Vagina (tissue), 2 donors: ENCODE measurements at regions not wholly inside any gene's neighbourhood (a gene's known extent, or its start where the extent isn't known, plus 50 kb on each side); places are given as distances from the start of the nearest gene placed in this dataset.

Experiments used
- DNase-seq, 2 donors: peaks; one replicate each; pipeline ENCODE4 v3.0.0-alpha.2; 2017; ENCODE audit errors: extremely low spot score in 2 of 2
- H3K27ac ChIP-seq: fragments of 200-600 bp; sonication (generic); one replicate; pipeline ENCODE4 v1.5.1; 2019
- H3K27me3 ChIP-seq: fragments of 200-600 bp; sonication (generic); one replicate; pipeline ENCODE4 v1.5.1; 2019
- H3K36me3 ChIP-seq, 2 donors: fragments of 200-600 bp; sonication (generic); one replicate each; pipeline ENCODE4 v1.5.1; 2017 to 2019
- H3K4me1 ChIP-seq: fragments of 200-600 bp; sonication (generic); one replicate; pipeline ENCODE4 v1.5.1; 2019
- H3K4me3 ChIP-seq, 2 donors: fragments of 200-600 bp; sonication (generic); 1 replicate in 1 of 2; 2 replicates in 1 of 2; pipeline ENCODE4 v1.5.1; 2016 to 2019
- H3K9me3 ChIP-seq: fragments of 200-600 bp; sonication (generic); one replicate; pipeline ENCODE4 v1.5.1; 2019
- CTCF ChIP-seq, 3 experiments: fragments of 450-650 bp in 2 of 3; fragments of 200-600 bp in 1 of 3; sonication (generic) in 1 of 3; IDR thresholded peaks; one replicate each; pipeline ENCODE4 v1.5.1; 2017 to 2019; ENCODE audit warnings: antibody characterized with exemption in 3 of 3, mild to moderate bottlenecking in 2 of 3, moderate library complexity in 2 of 3
- POLR2A ChIP-seq, 2 donors: fragments of 450-650 bp; IDR thresholded peaks; one replicate each; pipeline ENCODE4 v1.6.1; 2017; ENCODE audit warnings: antibody characterized with exemption in 2 of 2, mild to moderate bottlenecking in 2 of 2, moderate library complexity in 2 of 2
- POLR2AphosphoS5 ChIP-seq, 2 donors: sonication (generic); formaldehyde crosslinking; IDR thresholded peaks; one replicate each; pipeline ENCODE4 v1.9.0; 2017; ENCODE audit warnings: antibody characterized with exemption in 2 of 2, mild to moderate bottlenecking in 2 of 2, low read depth in 1 of 2; ENCODE audit not compliant: insufficient read depth in 1 of 2
- intact Hi-C: fragments of 100-400 bp; cut with DNase I; formaldehyde crosslinking; loops from one replicate; pipeline ENCODE4 v1.15.1; 2023

GRCh38 chr1:221100611-221101010 is 221.4 kb downstream of the HLX start:
- Histone ChIP-seq H3K4me1 (no peaks in the 10 kb centered on the region), H3K4me3 (no peak overlapping the region), H3K27me3 (no peaks in the 10 kb centered on the region), H3K36me3 (no peaks in the 10 kb centered on the region), H3K27ac (no peak overlapping the region), H3K9me3 (no peaks in the 10 kb centered on the region)
- no peak for DNase-seq
- no peak for TF ChIP-seq POLR2A (IDR thresholded peaks at IDR 0.05)
- no peak for TF ChIP-seq CTCF (IDR thresholded peaks at IDR 0.05)
- no peak for TF ChIP-seq POLR2AphosphoS5 (IDR thresholded peaks at IDR 0.05; ENCODE audit: insufficient read depth in 1 of 2, low read depth in 1 of 2)
- intact Hi-C loops: no loop called here

- Histone ChIP-seq H3K27me3 (no peaks in the 10 kb centered on the region), H3K36me3 (no peaks in the 10 kb centered on the region), H3K9me3 (no peaks in the 10 kb centered on the region), H3K4me1 (no peaks in the 10 kb centered on the region), H3K4me3 (no peak overlapping the region), H3K27ac (no peak overlapping the region)
- intact Hi-C loops: no loop called here
- no peak for DNase-seq
- TF ChIP-seq POLR2AphosphoS5 (IDR thresholded peaks at IDR 0.05; ENCODE audit: insufficient read depth in 1 of 2, low read depth in 1 of 2) (no peak), CTCF (IDR thresholded peaks at IDR 0.05) (no peak), POLR2A (IDR thresholded peaks at IDR 0.05) (no peak)
Measured at GRCh38 chr1:221101807-221102605, 222.8 kb downstream of the HLX start.

- no peak for DNase-seq
- H3K9me3 ChIP-seq: no peaks in the 10 kb centered on the region
- intact Hi-C loops: no loop called here
Measured at GRCh38 chr1:221104596-221104995, 225.4 kb downstream of the HLX start.

GRCh38 chr1:221105578-221105977 is 226.3 kb downstream of the HLX start:
- Histone ChIP-seq H3K4me3 (no peak overlapping the region), H3K27ac (no peak overlapping the region), H3K36me3 (no peaks in the 10 kb centered on the region), H3K27me3 (no peaks in the 10 kb centered on the region), H3K4me1 (no peaks in the 10 kb centered on the region), H3K9me3 (no peaks in the 10 kb centered on the region)
- TF ChIP-seq CTCF (IDR thresholded peaks at IDR 0.05): no peak
- TF ChIP-seq POLR2A (IDR thresholded peaks at IDR 0.05): no peak
- no peak for TF ChIP-seq POLR2AphosphoS5 (IDR thresholded peaks at IDR 0.05; ENCODE audit: insufficient read depth in 1 of 2, low read depth in 1 of 2)
- intact Hi-C loops: no loop called here
- no peak for DNase-seq

More at GRCh38 chr1:221104596-221104995, 225.4 kb downstream of the HLX start:
- TF ChIP-seq POLR2AphosphoS5 (IDR thresholded peaks at IDR 0.05; ENCODE audit: insufficient read depth in 1 of 2, low read depth in 1 of 2) (no peak), CTCF (IDR thresholded peaks at IDR 0.05) (no peak), POLR2A (IDR thresholded peaks at IDR 0.05) (no peak)
- Histone ChIP-seq H3K27me3 (no peaks in the 10 kb centered on the region), H3K4me1 (no peaks in the 10 kb centered on the region), H3K36me3 (no peaks in the 10 kb centered on the region), H3K4me3 (no peak overlapping the region), H3K27ac (no peak overlapping the region)

- TF ChIP-seq POLR2A (IDR thresholded peaks at IDR 0.05) (no peak), CTCF (IDR thresholded peaks at IDR 0.05) (no peak), POLR2AphosphoS5 (IDR thresholded peaks at IDR 0.05; ENCODE audit: insufficient read depth in 1 of 2, low read depth in 1 of 2) (no peak)
- no peaks in the 10 kb centered on the region for H3K27me3 ChIP-seq
- no peaks in the 10 kb centered on the region for H3K36me3 ChIP-seq
- H3K4me3 ChIP-seq: no peak overlapping the region
- H3K27ac ChIP-seq: no peak overlapping the region
- no peaks in the 10 kb centered on the region for H3K9me3 ChIP-seq
- DNase-seq: no peak
- H3K4me1 ChIP-seq: no peaks in the 10 kb centered on the region
- intact Hi-C loops: no loop called here
Measured at GRCh38 chr1:221106616-221107015, 227.4 kb downstream of the HLX start.
